ENCODE measurements at regions not wholly inside any gene's neighbourhood (a gene's known extent, or its start where the extent isn't known, plus 50 kb on each side); places are given as distances from the start of the nearest gene placed in this dataset.

DNA sequence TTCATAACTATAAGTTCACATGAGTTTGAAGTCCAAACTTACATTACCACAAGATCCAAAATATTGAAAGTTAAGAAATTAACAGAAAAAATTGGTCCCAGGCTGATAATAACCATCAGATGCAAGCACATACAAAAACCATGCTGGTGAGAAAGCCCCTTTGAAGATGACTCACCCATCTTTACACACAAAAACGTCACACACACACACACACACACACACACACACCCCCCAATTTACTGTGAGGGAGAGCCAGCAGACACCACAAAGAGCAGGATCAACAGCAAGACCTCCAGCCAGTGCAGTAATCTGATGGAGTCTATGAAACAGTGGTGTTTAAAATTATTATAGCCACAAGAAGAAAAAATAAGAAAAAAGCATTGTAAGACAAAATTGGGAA lies 50.1 kb upstream of the DRGX start:
- H3K4me2 ChIP-seq (ENCODE audit: low read depth, low read length) = no peak overlapping the region
- no peak overlapping the region for H3K27ac ChIP-seq (ENCODE audit: low read length)
- no peak for DNase-seq

More for the DNA sequence above, 50.1 kb upstream of the DRGX start:
- TF ChIP-seq EZH2phosphoT487 (IDR thresholded peaks at IDR 0.05; ENCODE audit: low read length) = no peak
- Histone ChIP-seq H3K79me2 (ENCODE audit: low read length) (no peaks in the 10 kb centered on the region), H3K36me3 (replicated peaks; ENCODE audit: insufficient read depth, low read length) (no peaks in the 10 kb centered on the region), H2AFZ (ENCODE audit: low read length) (no peak overlapping the region), H3K9me2 (replicated peaks; ENCODE audit: insufficient read depth, low read length) (no peaks in the 10 kb centered on the region), H3K4me3 (ENCODE audit: low read length) (no peak overlapping the region), H3K9ac (ENCODE audit: low read length) (no peak overlapping the region), H3K4me1 (ENCODE audit: low read length) (no peaks in the 10 kb centered on the region), H3F3A (ENCODE audit: insufficient read depth, low read length) (no peaks in the 10 kb centered on the region), H3K9me3 (replicated peaks; ENCODE audit: insufficient read depth, low read length) (no peaks in the 10 kb centered on the region), H3K27me3 (replicated peaks; ENCODE audit: insufficient read depth, low read length) (no peaks in the 10 kb centered on the region), H4K20me1 (ENCODE audit: insufficient read depth, low read length) (no peaks in the 10 kb centered on the region)
